ENCODE measurements at regions not wholly inside any gene's neighbourhood (a gene's known extent, or its start where the extent isn't known, plus 50 kb on each side); places are given as distances from the start of the nearest gene placed in this dataset. TPM values are rescaled to one million over a fixed set of nuclear protein-coding genes. Genes with fewer than 3 reads are reported as not detected.

DNA sequence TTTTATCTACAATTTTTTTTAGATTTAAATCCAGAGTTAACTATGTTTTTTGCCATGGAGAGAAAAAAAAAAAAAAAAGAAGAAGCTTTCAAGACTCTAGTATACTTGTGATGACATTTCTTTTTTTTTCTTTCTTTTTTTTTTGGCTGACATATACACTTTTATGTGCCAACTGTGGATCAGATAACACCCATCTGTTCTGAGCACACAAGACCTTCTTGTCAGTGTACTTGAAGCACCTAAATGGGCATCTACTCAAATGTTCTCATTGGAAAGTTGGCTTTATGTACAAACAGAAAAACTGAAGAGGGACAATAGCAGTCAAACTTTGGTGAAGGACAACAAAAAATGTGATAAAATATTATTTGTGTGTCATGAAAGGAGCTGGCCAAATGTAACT, 904.5 kb downstream of the GRIK2 start (continued):
- TF ChIP-seq POLR2AphosphoS5 (IDR thresholded peaks at IDR 0.05; ENCODE audit: control insufficient read depth, insufficient read depth, low read depth, low read length) (no peak), ARID1B (IDR thresholded peaks at IDR 0.05) (no peak), ESRRA (IDR thresholded peaks at IDR 0.05; ENCODE audit: borderline replicate concordance, low read depth) (no peak), ZEB2 (IDR thresholded peaks at IDR 0.05) (no peak)
- TF ChIP-seq, protein P1, sequence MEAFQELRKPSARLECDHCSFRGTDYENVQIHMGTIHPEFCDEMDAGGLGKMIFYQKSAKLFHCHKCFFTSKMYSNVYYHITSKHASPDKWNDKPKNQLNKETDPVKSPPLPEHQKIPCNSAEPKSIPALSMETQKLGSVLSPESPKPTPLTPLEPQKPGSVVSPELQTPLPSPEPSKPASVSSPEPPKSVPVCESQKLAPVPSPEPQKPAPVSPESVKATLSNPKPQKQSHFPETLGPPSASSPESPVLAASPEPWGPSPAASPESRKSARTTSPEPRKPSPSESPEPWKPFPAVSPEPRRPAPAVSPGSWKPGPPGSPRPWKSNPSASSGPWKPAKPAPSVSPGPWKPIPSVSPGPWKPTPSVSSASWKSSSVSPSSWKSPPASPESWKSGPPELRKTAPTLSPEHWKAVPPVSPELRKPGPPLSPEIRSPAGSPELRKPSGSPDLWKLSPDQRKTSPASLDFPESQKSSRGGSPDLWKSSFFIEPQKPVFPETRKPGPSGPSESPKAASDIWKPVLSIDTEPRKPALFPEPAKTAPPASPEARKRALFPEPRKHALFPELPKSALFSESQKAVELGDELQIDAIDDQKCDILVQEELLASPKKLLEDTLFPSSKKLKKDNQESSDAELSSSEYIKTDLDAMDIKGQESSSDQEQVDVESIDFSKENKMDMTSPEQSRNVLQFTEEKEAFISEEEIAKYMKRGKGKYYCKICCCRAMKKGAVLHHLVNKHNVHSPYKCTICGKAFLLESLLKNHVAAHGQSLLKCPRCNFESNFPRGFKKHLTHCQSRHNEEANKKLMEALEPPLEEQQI (IDR thresholded peaks at IDR 0.05): no peak

Small RNA genes in the stretch of these regions (small RNA-seq; reads per million reads assigned to genes)
- not detected for gene RF00438
